Lower leg skin (tissue), 4 donors: ENCODE measurements at regions not wholly inside any gene's neighbourhood (a gene's known extent, or its start where the extent isn't known, plus 50 kb on each side); places are given as distances from the start of the nearest gene placed in this dataset.

Experiments
- DNase-seq, 2 donors: peaks; one replicate each; pipeline ENCODE4 v3.0.0-alpha.2; 2019; ENCODE audit warnings: low spot score in 2 of 2
- H3K4me3 ChIP-seq: fragments of 200-600 bp; sonication (generic); 2 replicates; pipeline ENCODE4 v1.5.1; 2017; ENCODE audit warnings: mild to moderate bottlenecking, low read depth; ENCODE audit not compliant: poor library complexity, severe bottlenecking
- CTCF ChIP-seq, 3 donors: fragments of 450-650 bp; IDR thresholded peaks; one replicate each; pipeline ENCODE4 v1.5.1; 2016; ENCODE audit warnings: antibody characterized with exemption in 3 of 3, mild to moderate bottlenecking in 3 of 3, moderate library complexity in 2 of 3
- POLR2A ChIP-seq, 2 donors: fragments of 450-650 bp; IDR thresholded peaks; one replicate each; pipeline ENCODE4 v1.6.1; 2016 to 2017; ENCODE audit warnings: antibody characterized with exemption in 2 of 2, mild to moderate bottlenecking in 1 of 2, moderate library complexity in 1 of 2
- WGBS, 2 donors: methylation state at CpG; one replicate each; pipeline ENCODE4 v1.1.5; 2018; 5-methylcytosine and 5-hydroxymethylcytosine counted together
- intact Hi-C: fragments of 100-400 bp; cut with DNase I; formaldehyde crosslinking; loops from one replicate; pipeline ENCODE4 v1.15.0; 2023; ENCODE audit warnings: low total_unique reads

GRCh38 chr2:183255411-183255810 is 131.2 kb downstream of the NUP35 start:
- H3K4me3 ChIP-seq, result no peak overlapping the region
- TF ChIP-seq CTCF (IDR thresholded peaks at IDR 0.05) (no peak), POLR2A (IDR thresholded peaks at IDR 0.05) (no peak)
- 84% methylated on average over 2 of the region's 2 CpGs for WGBS, 2 donors
- intact Hi-C loops, result no loop called here
- no peak for DNase-seq

GRCh38 chr2:183259921-183260320 is 135.7 kb downstream of the NUP35 start:
- WGBS, 2 donors, result 68 to 94% methylated on average over 1 of the region's 1 CpG
- DNase-seq, result no peak
- no peak overlapping the region for H3K4me3 ChIP-seq
- intact Hi-C loops, result no loop called here
- TF ChIP-seq POLR2A (IDR thresholded peaks at IDR 0.05), result no peak
- no peak for TF ChIP-seq CTCF (IDR thresholded peaks at IDR 0.05)

GRCh38 chr2:183260527-183260926 is 136.3 kb downstream of the NUP35 start:
- no peak for DNase-seq
- intact Hi-C loops, result no loop called here
- 95 to 98% methylated on average over 29 of the region's 29 CpGs for WGBS, 2 donors

GRCh38 chr2:183264890-183265535 is 140.8 kb downstream of the NUP35 start:
- DNase-seq, result no peak
- intact Hi-C loops, result no loop called here
- 95 to 96% methylated on average over 21 of the region's 21 CpGs for WGBS, 2 donors
- H3K4me3 ChIP-seq, result no peak overlapping the region
- TF ChIP-seq CTCF (IDR thresholded peaks at IDR 0.05) (no peak), POLR2A (IDR thresholded peaks at IDR 0.05) (no peak)

More at GRCh38 chr2:183260527-183260926, 136.3 kb downstream of the NUP35 start:
- no peak overlapping the region for H3K4me3 ChIP-seq
- TF ChIP-seq POLR2A (IDR thresholded peaks at IDR 0.05) (no peak), CTCF (IDR thresholded peaks at IDR 0.05) (no peak)

- H3K4me3 ChIP-seq, result no peak overlapping the region
- 84 to 87% methylated on average over 5 of the region's 5 CpGs for WGBS, 2 donors
- DNase-seq, result no peak
- TF ChIP-seq POLR2A (IDR thresholded peaks at IDR 0.05) (no peak), CTCF (IDR thresholded peaks at IDR 0.05) (no peak)
- intact Hi-C loops, result no loop called here
Observed at GRCh38 chr2:183267148-183267827, 143.0 kb downstream of the NUP35 start.
